Glutamatergic neuron (in vitro differentiated cells): ENCODE measurements at regions not wholly inside any gene's neighbourhood (a gene's known extent, or its start where the extent isn't known, plus 50 kb on each side); places are given as distances from the start of the nearest gene placed in this dataset.
A peak's percentile ranks its signal among the peaks of the same experiment; 100 is the strongest.

Experiments used
- DNase-seq: peaks from one replicate; pipeline ENCODE4 v3.0.0; 2022
- H3K27ac Mint-ChIP-seq: one replicate; pipeline ENCODE4 v1.8.0; 2020; ENCODE audit warnings: mild to moderate bottlenecking, mixed read lengths, inconsistent platforms; ENCODE audit not compliant: unreplicated experiment
- H3K27me3 Mint-ChIP-seq: one replicate; pipeline ENCODE4 v1.8.0; 2020; ENCODE audit warnings: mild to moderate bottlenecking, moderate library complexity, mixed read lengths, inconsistent platforms; ENCODE audit not compliant: unreplicated experiment
- H3K36me3 Mint-ChIP-seq: one replicate; pipeline ENCODE4 v1.8.0; 2020; ENCODE audit warnings: mild to moderate bottlenecking, mixed read lengths, inconsistent platforms; ENCODE audit not compliant: unreplicated experiment
- H3K4me1 Mint-ChIP-seq: one replicate; pipeline ENCODE4 v1.8.0; 2020; ENCODE audit warnings: mild to moderate bottlenecking, low read depth, mixed read lengths, inconsistent platforms; ENCODE audit not compliant: unreplicated experiment
- H3K4me3 Mint-ChIP-seq: one replicate; pipeline ENCODE4 v1.8.0; 2020; ENCODE audit warnings: mild to moderate bottlenecking, mixed read lengths, inconsistent platforms; ENCODE audit not compliant: unreplicated experiment
- H3K9me3 Mint-ChIP-seq: one replicate; pipeline ENCODE4 v1.8.0; 2020; ENCODE audit warnings: mild to moderate bottlenecking, moderate library complexity, mixed read lengths, inconsistent platforms; ENCODE audit not compliant: unreplicated experiment
- TF ChIP-seq, protein P1 (sequence below): fragments of 200-600 bp; sonication (generic); IDR thresholded peaks from one replicate; pipeline ENCODE4 v1.5.0; 2021; ENCODE audit not compliant: partially characterized antibody, unreplicated experiment

DNA sequence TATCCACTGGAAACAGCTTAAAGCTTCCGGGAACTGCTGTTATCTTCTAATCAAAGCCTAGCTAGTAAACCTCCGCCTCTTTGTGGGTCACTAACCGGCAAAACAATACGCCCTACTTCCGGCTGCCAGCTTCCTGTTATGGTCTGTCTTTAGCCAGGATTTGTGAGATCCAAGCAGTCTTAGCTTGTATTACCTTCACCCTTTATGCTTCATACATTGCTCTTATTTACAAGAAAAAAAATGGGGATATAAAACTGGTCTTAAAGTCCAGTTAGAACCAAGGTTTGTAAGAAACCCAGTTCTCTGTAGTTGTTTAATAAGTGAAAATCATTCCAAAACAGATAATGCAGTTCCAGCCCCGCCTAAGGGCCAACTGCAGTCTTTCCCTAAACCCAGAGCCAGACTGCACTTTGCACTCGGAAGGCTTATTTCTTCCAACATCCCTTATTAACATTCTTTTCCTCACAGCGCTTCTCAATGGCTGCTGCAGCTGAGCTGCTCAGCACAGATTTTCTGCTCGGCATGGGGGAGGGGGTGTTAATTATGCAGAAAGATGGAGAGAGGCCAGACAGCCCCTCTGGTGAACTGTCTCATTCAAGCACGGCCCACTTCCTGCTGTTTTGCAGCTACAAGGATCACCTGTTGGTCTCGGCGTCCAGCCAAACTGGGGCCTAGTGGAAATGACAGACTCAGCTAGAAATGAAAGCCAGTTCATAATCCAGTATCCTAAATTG is 368.4 kb downstream of the KLF12 start:
- H3K4me1 Mint-ChIP-seq, result peaks cover 19% of the 10 kb centered on the region
- H3K4me3 Mint-ChIP-seq, result peak overlapping the region; percentile 61
- peak overlapping the region; percentile 79 for H3K27ac Mint-ChIP-seq
- no peaks in the 10 kb centered on the region for H3K9me3 Mint-ChIP-seq
- no peaks in the 10 kb centered on the region for H3K27me3 Mint-ChIP-seq
- TF ChIP-seq, protein P1, sequence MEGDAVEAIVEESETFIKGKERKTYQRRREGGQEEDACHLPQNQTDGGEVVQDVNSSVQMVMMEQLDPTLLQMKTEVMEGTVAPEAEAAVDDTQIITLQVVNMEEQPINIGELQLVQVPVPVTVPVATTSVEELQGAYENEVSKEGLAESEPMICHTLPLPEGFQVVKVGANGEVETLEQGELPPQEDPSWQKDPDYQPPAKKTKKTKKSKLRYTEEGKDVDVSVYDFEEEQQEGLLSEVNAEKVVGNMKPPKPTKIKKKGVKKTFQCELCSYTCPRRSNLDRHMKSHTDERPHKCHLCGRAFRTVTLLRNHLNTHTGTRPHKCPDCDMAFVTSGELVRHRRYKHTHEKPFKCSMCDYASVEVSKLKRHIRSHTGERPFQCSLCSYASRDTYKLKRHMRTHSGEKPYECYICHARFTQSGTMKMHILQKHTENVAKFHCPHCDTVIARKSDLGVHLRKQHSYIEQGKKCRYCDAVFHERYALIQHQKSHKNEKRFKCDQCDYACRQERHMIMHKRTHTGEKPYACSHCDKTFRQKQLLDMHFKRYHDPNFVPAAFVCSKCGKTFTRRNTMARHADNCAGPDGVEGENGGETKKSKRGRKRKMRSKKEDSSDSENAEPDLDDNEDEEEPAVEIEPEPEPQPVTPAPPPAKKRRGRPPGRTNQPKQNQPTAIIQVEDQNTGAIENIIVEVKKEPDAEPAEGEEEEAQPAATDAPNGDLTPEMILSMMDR, result no peak
- H3K36me3 Mint-ChIP-seq, result no peaks in the 10 kb centered on the region
- DNase-seq, result peak; percentile 74

GRCh38 chr13:73759434-73759833 is 374.8 kb downstream of the KLF12 start:
- H3K4me3 Mint-ChIP-seq, result no peak overlapping the region
- no peak for DNase-seq
- no peaks in the 10 kb centered on the region for H3K36me3 Mint-ChIP-seq
- peaks cover 2% of the 10 kb centered on the region for H3K9me3 Mint-ChIP-seq
- H3K27ac Mint-ChIP-seq, result no peak overlapping the region
- peaks cover 4% of the 10 kb centered on the region for H3K4me1 Mint-ChIP-seq
- TF ChIP-seq, protein P1, result no peak
- H3K27me3 Mint-ChIP-seq, result no peaks in the 10 kb centered on the region

DNA sequence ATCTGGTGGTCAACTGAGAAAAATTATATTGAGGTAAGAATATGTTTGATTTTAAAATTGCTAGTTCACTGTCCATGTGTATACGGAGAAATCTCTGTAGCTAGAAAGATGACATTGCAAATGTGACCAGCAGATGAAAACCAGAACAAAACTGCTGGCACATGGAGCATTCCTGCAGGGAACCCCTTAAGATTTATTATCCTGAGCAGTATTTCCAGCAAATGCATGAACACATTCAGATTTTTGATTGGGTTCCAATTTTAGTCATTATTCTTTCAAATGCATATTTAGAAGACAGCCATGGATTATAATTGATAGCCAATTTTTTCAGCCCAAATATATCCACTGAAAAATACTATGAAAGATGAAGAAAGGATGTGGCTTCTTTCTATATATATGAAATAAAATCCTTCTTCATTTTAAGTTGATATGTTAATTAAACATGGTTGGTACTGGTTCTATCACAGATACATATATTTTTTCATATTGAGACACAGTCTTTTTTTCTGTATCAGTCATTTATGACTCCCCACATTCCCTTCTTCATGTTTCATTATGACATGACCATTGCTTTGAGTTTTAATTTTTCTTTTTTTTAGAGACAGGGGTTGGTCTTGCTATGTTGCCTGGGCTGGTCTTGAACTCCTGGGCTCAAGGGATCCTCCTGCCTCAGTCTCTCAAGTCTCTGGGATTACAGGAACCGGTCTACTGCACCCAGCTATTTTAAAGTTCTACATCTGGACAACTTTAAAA is 376.5 kb downstream of the KLF12 start:
- peaks cover 4% of the 10 kb centered on the region for H3K27me3 Mint-ChIP-seq
- H3K4me1 Mint-ChIP-seq, result peaks cover 11% of the 10 kb centered on the region
- peaks cover 3% of the 10 kb centered on the region for H3K9me3 Mint-ChIP-seq
- H3K27ac Mint-ChIP-seq, result no peak overlapping the region
- TF ChIP-seq, protein P1, result no peak
- no peaks in the 10 kb centered on the region for H3K36me3 Mint-ChIP-seq
- no peak overlapping the region for H3K4me3 Mint-ChIP-seq
- DNase-seq, result no peak

GRCh38 chr13:73754727-73755292 is 379.4 kb downstream of the KLF12 start:
- Mint-ChIP-seq H3K27me3 (peaks cover 4% of the 10 kb centered on the region), H3K27ac (no peak overlapping the region), H3K4me1 (peaks cover 11% of the 10 kb centered on the region), H3K4me3 (no peak overlapping the region), H3K9me3 (peaks cover 7% of the 10 kb centered on the region), H3K36me3 (no peaks in the 10 kb centered on the region)
- no peak for DNase-seq
- TF ChIP-seq, protein P1, result peak; percentile 84
